ENCODE measurements at regions not wholly inside any gene's neighbourhood (a gene's known extent, or its start where the extent isn't known, plus 50 kb on each side); places are given as distances from the start of the nearest gene placed in this dataset.

- no peak overlapping the region for H3K4me3 ChIP-seq (ENCODE audit: insufficient read length, low read depth)
- peaks cover 4% of the 10 kb centered on the region; the same call in 1 of the 2 replicates for H3K9me3 ChIP-seq (ENCODE audit: insufficient read depth, low read length)
- H3K9ac ChIP-seq (ENCODE audit: insufficient read length, low read depth), result no peak overlapping the region
- no peaks in the 10 kb centered on the region for H3K27me3 ChIP-seq (ENCODE audit: insufficient read depth, insufficient read length)
- DNase-seq (ENCODE audit: low read depth, low spot score), result no peak
- no peaks in the 10 kb centered on the region for H3K36me3 ChIP-seq (ENCODE audit: insufficient read depth, insufficient read length, low read length)
- TF ChIP-seq YY1 (IDR thresholded peaks at IDR 0.05; ENCODE audit: insufficient read depth, insufficient read length) (no peak), ZNF274 (IDR thresholded peaks at IDR 0.05; ENCODE audit: low read depth, low read length) (no peak), SUZ12 (IDR thresholded peaks at IDR 0.05; ENCODE audit: extremely low read depth, insufficient read depth, insufficient read length) (no peak)
- H3K4me1 ChIP-seq (ENCODE audit: insufficient read depth, insufficient read length), result no peaks in the 10 kb centered on the region
These were observed 268.3 kb downstream of the HHIPL2 start for GRCh38 chr1:222279591-222279990.

- H3K27me3 ChIP-seq (ENCODE audit: insufficient read depth, insufficient read length), result no peaks in the 10 kb centered on the region
- H3K9ac ChIP-seq (ENCODE audit: insufficient read length, low read depth), result no peak overlapping the region
- DNase-seq (ENCODE audit: low read depth, low spot score), result no peak
- no peak overlapping the region for H3K4me3 ChIP-seq (ENCODE audit: insufficient read length, low read depth)
- peaks cover 4% of the 10 kb centered on the region; the same call in 1 of the 2 replicates for H3K9me3 ChIP-seq (ENCODE audit: insufficient read depth, low read length)
- H3K36me3 ChIP-seq (ENCODE audit: insufficient read depth, insufficient read length, low read length), result no peaks in the 10 kb centered on the region
- TF ChIP-seq ZNF274 (IDR thresholded peaks at IDR 0.05; ENCODE audit: low read depth, low read length) (no peak), SUZ12 (IDR thresholded peaks at IDR 0.05; ENCODE audit: extremely low read depth, insufficient read depth, insufficient read length) (no peak), YY1 (IDR thresholded peaks at IDR 0.05; ENCODE audit: insufficient read depth, insufficient read length) (no peak)
- H3K4me1 ChIP-seq (ENCODE audit: insufficient read depth, insufficient read length), result no peaks in the 10 kb centered on the region
These were observed 269.4 kb downstream of the HHIPL2 start for GRCh38 chr1:222278501-222278900.

- Histone ChIP-seq H3K27me3 (ENCODE audit: insufficient read depth, insufficient read length) (no peaks in the 10 kb centered on the region), H3K36me3 (ENCODE audit: insufficient read depth, insufficient read length, low read length) (no peaks in the 10 kb centered on the region)
- DNase-seq (ENCODE audit: low read depth, low spot score), result no peak
These were observed 272.0 kb downstream of the HHIPL2 start for GRCh38 chr1:222275729-222276465.

GRCh38 chr1:222275001-222275728, 272.7 kb downstream of the HHIPL2 start:
- H3K9ac ChIP-seq (ENCODE audit: insufficient read length, low read depth), result no peak overlapping the region
- H3K9me3 ChIP-seq (ENCODE audit: insufficient read depth, low read length), result peaks cover 4% of the 10 kb centered on the region; the same call in 1 of the 2 replicates
- no peaks in the 10 kb centered on the region for H3K36me3 ChIP-seq (ENCODE audit: insufficient read depth, insufficient read length, low read length)
- H3K4me3 ChIP-seq (ENCODE audit: insufficient read length, low read depth), result no peak overlapping the region
- DNase-seq (ENCODE audit: low read depth, low spot score), result no peak
- TF ChIP-seq YY1 (IDR thresholded peaks at IDR 0.05; ENCODE audit: insufficient read depth, insufficient read length), result no peak
- no peak for TF ChIP-seq ZNF274 (IDR thresholded peaks at IDR 0.05; ENCODE audit: low read depth, low read length)
- TF ChIP-seq SUZ12 (IDR thresholded peaks at IDR 0.05; ENCODE audit: extremely low read depth, insufficient read depth, insufficient read length), result no peak
- H3K4me1 ChIP-seq (ENCODE audit: insufficient read depth, insufficient read length), result no peaks in the 10 kb centered on the region
- H3K27me3 ChIP-seq (ENCODE audit: insufficient read depth, insufficient read length), result no peaks in the 10 kb centered on the region

More at GRCh38 chr1:222275729-222276465, 272.0 kb downstream of the HHIPL2 start:
- Histone ChIP-seq H3K9me3 (ENCODE audit: insufficient read depth, low read length) (peaks cover 4% of the 10 kb centered on the region; the same call in 1 of the 2 replicates), H3K4me1 (ENCODE audit: insufficient read depth, insufficient read length) (no peaks in the 10 kb centered on the region), H3K4me3 (ENCODE audit: insufficient read length, low read depth) (no peak overlapping the region), H3K9ac (ENCODE audit: insufficient read length, low read depth) (no peak overlapping the region)
- no peak for TF ChIP-seq SUZ12 (IDR thresholded peaks at IDR 0.05; ENCODE audit: extremely low read depth, insufficient read depth, insufficient read length)
- no peak for TF ChIP-seq YY1 (IDR thresholded peaks at IDR 0.05; ENCODE audit: insufficient read depth, insufficient read length)
- TF ChIP-seq ZNF274 (IDR thresholded peaks at IDR 0.05; ENCODE audit: low read depth, low read length), result no peak

GRCh38 chr1:222266223-222267196, 281.4 kb downstream of the HHIPL2 start:
- no peaks in the 10 kb centered on the region for H3K36me3 ChIP-seq (ENCODE audit: insufficient read depth, insufficient read length, low read length)
- DNase-seq (ENCODE audit: low read depth, low spot score), result no peak
- peaks cover 4% of the 10 kb centered on the region for H3K4me1 ChIP-seq (ENCODE audit: insufficient read depth, insufficient read length)
- H3K9me3 ChIP-seq (ENCODE audit: insufficient read depth, low read length), result no peaks in the 10 kb centered on the region
- no peak overlapping the region for H3K4me3 ChIP-seq (ENCODE audit: insufficient read length, low read depth)
- no peak overlapping the region for H3K9ac ChIP-seq (ENCODE audit: insufficient read length, low read depth)
- no peaks in the 10 kb centered on the region for H3K27me3 ChIP-seq (ENCODE audit: insufficient read depth, insufficient read length)
- TF ChIP-seq SUZ12 (IDR thresholded peaks at IDR 0.05; ENCODE audit: extremely low read depth, insufficient read depth, insufficient read length) (no peak), ZNF274 (IDR thresholded peaks at IDR 0.05; ENCODE audit: low read depth, low read length) (no peak), YY1 (IDR thresholded peaks at IDR 0.05; ENCODE audit: insufficient read depth, insufficient read length) (no peak)

- peaks cover 4% of the 10 kb centered on the region for H3K4me1 ChIP-seq (ENCODE audit: insufficient read depth, insufficient read length)
- no peak overlapping the region for H3K9ac ChIP-seq (ENCODE audit: insufficient read length, low read depth)
- H3K9me3 ChIP-seq (ENCODE audit: insufficient read depth, low read length), result no peaks in the 10 kb centered on the region
- no peaks in the 10 kb centered on the region for H3K27me3 ChIP-seq (ENCODE audit: insufficient read depth, insufficient read length)
- no peak overlapping the region for H3K4me3 ChIP-seq (ENCODE audit: insufficient read length, low read depth)
- H3K36me3 ChIP-seq (ENCODE audit: insufficient read depth, insufficient read length, low read length), result no peaks in the 10 kb centered on the region
- DNase-seq (ENCODE audit: low read depth, low spot score), result no peak
- TF ChIP-seq SUZ12 (IDR thresholded peaks at IDR 0.05; ENCODE audit: extremely low read depth, insufficient read depth, insufficient read length), result no peak
- no peak for TF ChIP-seq ZNF274 (IDR thresholded peaks at IDR 0.05; ENCODE audit: low read depth, low read length)
- no peak for TF ChIP-seq YY1 (IDR thresholded peaks at IDR 0.05; ENCODE audit: insufficient read depth, insufficient read length)
These were observed 284.1 kb downstream of the HHIPL2 start for GRCh38 chr1:222263791-222264190.

Measured in NT2/D1 (cell line).